HUES64 (cell line): ENCODE measurements at regions not wholly inside any gene's neighbourhood (a gene's known extent, or its start where the extent isn't known, plus 50 kb on each side); places are given as distances from the start of the nearest gene placed in this dataset.

Source experiments
- H3K27ac ChIP-seq: 2 replicates; pipeline ENCODE4 v1.7.0; 2013; ENCODE audit warnings: low read depth, low read length, inconsistent platforms
- H3K27me3 ChIP-seq: 2 replicates; pipeline ENCODE4 v1.6.1; 2013; ENCODE audit warnings: mild to moderate bottlenecking, low read length; ENCODE audit not compliant: insufficient read depth
- H3K36me3 ChIP-seq: 2 replicates; pipeline ENCODE4 v1.6.1; 2013; ENCODE audit warnings: mild to moderate bottlenecking, low read length; ENCODE audit not compliant: insufficient read depth
- H3K4me1 ChIP-seq: 2 replicates; pipeline ENCODE4 v1.6.1; 2013; ENCODE audit warnings: mild to moderate bottlenecking, low read length, moderate library complexity; ENCODE audit not compliant: insufficient read depth
- H3K4me3 ChIP-seq: 2 replicates; pipeline ENCODE4 v1.5.1; 2013; ENCODE audit warnings: mild to moderate bottlenecking, low read length, moderate library complexity
- H3K9ac ChIP-seq: 2 replicates; pipeline ENCODE4 v1.6.1; 2013; ENCODE audit warnings: mild to moderate bottlenecking, low read depth, low read length
- H3K9me3 ChIP-seq: 2 replicates; pipeline ENCODE4 v1.6.1; 2013; ENCODE audit warnings: low read depth, low read length; ENCODE audit not compliant: insufficient read depth
- WGBS: fragments of 150-250, 120-280 bp; methylation state at CpG from one replicate; pipeline ENCODE4 v1.1.7; 2013; ENCODE audit warnings: missing lambda C conversion rate; 5-methylcytosine and 5-hydroxymethylcytosine counted together

- Histone ChIP-seq H3K4me3 (no peak overlapping the region), H3K27ac (no peak overlapping the region), H3K4me1 (no peaks in the 10 kb centered on the region), H3K9ac (no peak overlapping the region), H3K9me3 (peaks cover 3% of the 10 kb centered on the region; the same call in 1 of the 2 replicates), H3K36me3 (no peaks in the 10 kb centered on the region), H3K27me3 (no peaks in the 10 kb centered on the region)
- 86% methylated on average over 4 of the region's 6 CpGs for WGBS
Observed at GRCh38 chr4:38243388-38244053, 283.3 kb downstream of the PTTG2 start.

GRCh38 chr4:38254825-38255224 is 294.6 kb downstream of the PTTG2 start:
- Histone ChIP-seq H3K4me1 (no peaks in the 10 kb centered on the region), H3K9me3 (peaks cover 24% of the 10 kb centered on the region), H3K4me3 (no peak overlapping the region), H3K36me3 (no peaks in the 10 kb centered on the region), H3K27me3 (no peaks in the 10 kb centered on the region), H3K9ac (no peak overlapping the region), H3K27ac (no peak overlapping the region)
- 100% methylated on average over 1 of the region's 1 CpG for WGBS

GRCh38 chr4:38255572-38255971 is 295.4 kb downstream of the PTTG2 start:
- Histone ChIP-seq H3K4me1 (no peaks in the 10 kb centered on the region), H3K36me3 (no peaks in the 10 kb centered on the region), H3K9ac (no peak overlapping the region), H3K9me3 (peaks cover 20% of the 10 kb centered on the region), H3K4me3 (no peak overlapping the region), H3K27ac (no peak overlapping the region), H3K27me3 (no peaks in the 10 kb centered on the region)
- WGBS, result 95% methylated on average over 2 of the region's 2 CpGs

GRCh38 chr4:38266616-38267015 is 306.4 kb downstream of the PTTG2 start:
- 86% methylated on average over 4 of the region's 4 CpGs for WGBS

GRCh38 chr4:38268108-38268820 is 308.1 kb downstream of the PTTG2 start:
- H3K27ac ChIP-seq, result no peak overlapping the region

More at GRCh38 chr4:38266616-38267015, 306.4 kb downstream of the PTTG2 start:
- H3K27me3 ChIP-seq, result no peaks in the 10 kb centered on the region
- H3K27ac ChIP-seq, result no peak overlapping the region
- H3K36me3 ChIP-seq, result no peaks in the 10 kb centered on the region
- H3K4me3 ChIP-seq, result no peak overlapping the region
- no peaks in the 10 kb centered on the region for H3K9me3 ChIP-seq
- no peak overlapping the region for H3K9ac ChIP-seq
- H3K4me1 ChIP-seq, result no peaks in the 10 kb centered on the region

GRCh38 chr4:38268837-38269236 is 308.6 kb downstream of the PTTG2 start:
- Histone ChIP-seq H3K9ac (no peak overlapping the region), H3K4me3 (no peak overlapping the region), H3K36me3 (no peaks in the 10 kb centered on the region), H3K27ac (no peak overlapping the region), H3K27me3 (no peaks in the 10 kb centered on the region), H3K9me3 (no peaks in the 10 kb centered on the region), H3K4me1 (no peaks in the 10 kb centered on the region)
- 100% methylated on average over 1 of the region's 1 CpG for WGBS

More at GRCh38 chr4:38268108-38268820, 308.1 kb downstream of the PTTG2 start:
- Histone ChIP-seq H3K36me3 (no peaks in the 10 kb centered on the region), H3K27me3 (no peaks in the 10 kb centered on the region), H3K9me3 (no peaks in the 10 kb centered on the region), H3K4me1 (no peaks in the 10 kb centered on the region), H3K9ac (no peak overlapping the region), H3K4me3 (no peak overlapping the region)
- WGBS, result 93% methylated on average over 4 of the region's 5 CpGs

- H3K27ac ChIP-seq, result no peak overlapping the region
- no peak overlapping the region for H3K9ac ChIP-seq
- H3K4me3 ChIP-seq, result no peak overlapping the region
- no peaks in the 10 kb centered on the region for H3K9me3 ChIP-seq
- H3K36me3 ChIP-seq, result no peaks in the 10 kb centered on the region
- no peaks in the 10 kb centered on the region for H3K27me3 ChIP-seq
- peaks cover 9% of the 10 kb centered on the region for H3K4me1 ChIP-seq
Observed at GRCh38 chr4:38273407-38273806, 313.2 kb downstream of the PTTG2 start.

GRCh38 chr4:38275331-38276100 is 315.3 kb downstream of the PTTG2 start:
- H3K9me3 ChIP-seq, result no peaks in the 10 kb centered on the region
- 90% methylated on average over 5 of the region's 5 CpGs for whole genome bisulfite sequencing
- H3K27ac ChIP-seq, result no peak overlapping the region
- peaks cover 15% of the 10 kb centered on the region for H3K4me1 ChIP-seq
- H3K4me3 ChIP-seq, result no peak overlapping the region
- no peaks in the 10 kb centered on the region for H3K36me3 ChIP-seq
- no peaks in the 10 kb centered on the region for H3K27me3 ChIP-seq
- H3K9ac ChIP-seq, result no peak overlapping the region

GRCh38 chr4:38278255-38278654 is 318.1 kb downstream of the PTTG2 start:
- H3K4me1 ChIP-seq, result peaks cover 15% of the 10 kb centered on the region
- H3K36me3 ChIP-seq, result no peaks in the 10 kb centered on the region
- no peaks in the 10 kb centered on the region for H3K9me3 ChIP-seq
- no peak overlapping the region for H3K27ac ChIP-seq
- 94% methylated on average over 4 of the region's 4 CpGs for WGBS
- no peak overlapping the region for H3K9ac ChIP-seq
- no peaks in the 10 kb centered on the region for H3K27me3 ChIP-seq
- no peak overlapping the region for H3K4me3 ChIP-seq

- H3K4me1 ChIP-seq, result peaks cover 18% of the 10 kb centered on the region
- no peak overlapping the region for H3K4me3 ChIP-seq
- WGBS, result 88% methylated on average over 8 of the region's 8 CpGs
- no peak overlapping the region for H3K9ac ChIP-seq
- H3K9me3 ChIP-seq, result no peaks in the 10 kb centered on the region
- H3K27ac ChIP-seq, result no peak overlapping the region
- no peaks in the 10 kb centered on the region for H3K27me3 ChIP-seq
- no peaks in the 10 kb centered on the region for H3K36me3 ChIP-seq
Observed at GRCh38 chr4:38279077-38279476, 318.9 kb downstream of the PTTG2 start.

- no peak overlapping the region for H3K27ac ChIP-seq
- no peak overlapping the region for H3K9ac ChIP-seq
- no peaks in the 10 kb centered on the region for H3K27me3 ChIP-seq
- H3K9me3 ChIP-seq, result no peaks in the 10 kb centered on the region
- H3K36me3 ChIP-seq, result no peaks in the 10 kb centered on the region
- no peak overlapping the region for H3K4me3 ChIP-seq
- WGBS, result 67% methylated on average over 9 of the region's 9 CpGs
- peaks cover 24% of the 10 kb centered on the region for H3K4me1 ChIP-seq
Observed at GRCh38 chr4:38279650-38280322, 319.6 kb downstream of the PTTG2 start.
